IPS DF 6.9 (cell line): ENCODE measurements at regions not wholly inside any gene's neighbourhood (a gene's known extent, or its start where the extent isn't known, plus 50 kb on each side); places are given as distances from the start of the nearest gene placed in this dataset.
"Not testable (repeated sequence)": the region's sequence is repeated elsewhere in the genome, so short reads cannot be mapped to it uniquely, and the experiment has no call there.

Source experiments
- DNase-seq: peaks from one replicate; pipeline ENCODE4 v3.0.0-alpha.2; 2013; ENCODE audit warnings: low read depth, low spot score
- H3K27ac ChIP-seq: one replicate; pipeline ENCODE4 v1.5.1; 2013; ENCODE audit warnings: low read length, control low read depth
- H3K27me3 ChIP-seq: 2 replicates; pipeline ENCODE4 v1.6.1; 2013; ENCODE audit warnings: mild to moderate bottlenecking, low read length; ENCODE audit not compliant: control insufficient read depth, insufficient read depth
- H3K36me3 ChIP-seq: 2 replicates; pipeline ENCODE4 v1.6.1; 2013; ENCODE audit warnings: low read length; ENCODE audit not compliant: control insufficient read depth, insufficient read depth
- H3K4me1 ChIP-seq: 2 replicates; pipeline ENCODE4 v1.6.1; 2013; ENCODE audit warnings: low read length; ENCODE audit not compliant: control insufficient read depth, insufficient read depth
- H3K4me3 ChIP-seq: 2 replicates; pipeline ENCODE4 v1.5.1; 2013; ENCODE audit warnings: mild to moderate bottlenecking, low read length
- H3K9me3 ChIP-seq: 2 replicates; pipeline ENCODE4 v1.6.1; 2013; ENCODE audit warnings: low read length, inconsistent platforms; ENCODE audit not compliant: control insufficient read depth, insufficient read depth
- WGBS: extraction: QIAGEN DNeasy Blood & Tissue Kit; methylation state at CpG from one replicate; pipeline ENCODE4 v1.1.7; 2013; ENCODE audit warnings: mixed read lengths, missing lambda C conversion rate; ENCODE audit not compliant: insufficient read length, insufficient coverage; 5-methylcytosine and 5-hydroxymethylcytosine counted together

DNA sequence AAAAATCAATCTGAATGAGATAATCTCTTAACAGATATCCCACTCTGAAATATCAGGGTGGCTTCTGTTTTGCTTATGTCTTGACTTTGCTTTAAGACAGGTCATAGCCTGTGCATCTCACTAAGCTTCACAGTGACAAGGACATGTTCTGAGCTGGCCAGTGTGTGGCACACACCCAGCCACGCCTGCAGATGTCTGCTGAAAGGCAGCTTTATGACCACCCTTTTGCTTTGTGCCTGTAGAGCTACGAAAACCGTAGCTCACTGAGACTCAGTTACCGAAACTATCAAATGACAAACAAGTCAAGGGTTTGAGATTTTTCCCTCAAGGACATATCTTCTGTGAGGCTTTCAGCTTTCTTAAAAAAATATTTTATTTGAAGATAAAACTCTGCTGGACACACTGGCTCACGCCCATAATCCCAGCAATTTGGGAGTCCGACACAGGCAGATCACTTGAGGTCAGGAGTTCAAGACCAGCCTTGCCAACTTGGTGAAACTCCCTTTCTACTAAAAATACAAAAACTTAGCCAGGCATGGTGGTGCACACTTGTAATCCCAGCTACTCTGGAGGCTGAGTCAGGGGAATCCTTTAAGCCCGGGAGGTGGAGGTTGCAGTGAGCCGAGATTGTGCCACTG is 233.2 kb downstream of the SPATA31A1 start:
- Histone ChIP-seq H3K27ac (no peak overlapping the region), H3K27me3 (no peaks in the 10 kb centered on the region), H3K9me3 (no peaks in the 10 kb centered on the region), H3K36me3 (no peaks in the 10 kb centered on the region), H3K4me3 (no peak overlapping the region), H3K4me1 (no peaks in the 10 kb centered on the region)
- DNase-seq: no peak
- no CpG with 5 or more reads among the region's 8 CpGs for WGBS

DNA sequence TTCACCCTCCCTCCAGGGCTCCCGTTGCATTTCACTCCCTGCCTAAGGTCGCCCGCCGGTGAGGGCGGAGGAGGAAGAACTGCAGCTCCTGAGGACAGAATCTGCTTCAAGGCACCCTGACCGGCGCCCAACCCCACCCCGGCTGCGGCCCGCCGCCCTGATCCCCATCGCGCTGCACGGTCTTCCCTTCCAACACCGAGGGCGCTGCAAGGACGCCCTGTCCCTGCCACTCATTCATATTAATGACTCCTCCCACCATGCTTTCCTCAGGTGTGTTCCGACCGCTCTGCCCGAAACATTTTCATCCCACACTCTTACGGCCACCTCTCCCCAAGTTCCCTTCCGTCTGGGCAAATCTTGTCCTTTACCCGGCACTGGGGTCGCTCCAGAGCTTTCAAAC is 248.6 kb downstream of the SPATA31A1 start:
- not testable (repeated sequence) for H3K27me3 ChIP-seq, H3K36me3 ChIP-seq, H3K4me3 ChIP-seq, DNase-seq, H3K9me3 ChIP-seq, H3K4me1 ChIP-seq, H3K27ac ChIP-seq
- WGBS: no CpG with 5 or more reads among the region's 24 CpGs

DNA sequence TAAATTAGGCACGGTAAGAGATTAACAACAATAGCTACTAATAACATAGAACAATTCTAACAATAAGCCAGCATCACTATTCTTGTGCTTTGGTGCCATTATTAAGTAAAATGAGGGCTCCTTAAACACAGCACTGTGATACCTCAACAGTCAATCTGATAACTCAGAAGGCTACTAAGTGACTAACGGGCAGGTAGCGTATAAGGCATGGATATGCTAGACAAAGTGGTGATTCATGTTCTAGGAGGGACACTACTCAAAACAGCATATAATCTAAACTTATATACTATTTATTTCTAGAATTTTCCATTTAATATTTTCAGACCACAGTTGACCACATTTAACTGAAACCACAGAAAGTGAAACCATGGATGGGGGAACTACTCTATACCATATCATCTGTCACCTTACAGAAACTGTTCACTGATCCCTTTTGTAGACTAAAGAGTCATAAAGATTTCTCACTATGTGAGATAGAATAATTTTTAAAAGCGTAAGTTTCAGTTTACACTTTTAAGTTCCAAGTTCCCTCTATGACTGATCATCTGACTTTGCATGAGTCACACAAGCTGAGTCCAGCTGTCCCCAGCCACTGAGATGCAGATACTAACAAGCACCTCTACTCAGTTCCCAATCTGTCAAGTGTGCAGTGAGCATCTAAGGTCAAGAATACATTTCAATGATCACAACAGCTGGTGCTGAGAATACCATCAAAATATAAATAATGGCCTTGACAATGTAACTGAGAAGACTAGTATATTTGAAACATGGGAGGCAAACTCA is 256.2 kb downstream of the SPATA31A1 start:
- not testable (repeated sequence) for H3K4me1 ChIP-seq, H3K9me3 ChIP-seq, H3K27me3 ChIP-seq, DNase-seq, H3K36me3 ChIP-seq, H3K4me3 ChIP-seq, H3K27ac ChIP-seq
- WGBS: no CpG with 5 or more reads among the region's 4 CpGs

DNA sequence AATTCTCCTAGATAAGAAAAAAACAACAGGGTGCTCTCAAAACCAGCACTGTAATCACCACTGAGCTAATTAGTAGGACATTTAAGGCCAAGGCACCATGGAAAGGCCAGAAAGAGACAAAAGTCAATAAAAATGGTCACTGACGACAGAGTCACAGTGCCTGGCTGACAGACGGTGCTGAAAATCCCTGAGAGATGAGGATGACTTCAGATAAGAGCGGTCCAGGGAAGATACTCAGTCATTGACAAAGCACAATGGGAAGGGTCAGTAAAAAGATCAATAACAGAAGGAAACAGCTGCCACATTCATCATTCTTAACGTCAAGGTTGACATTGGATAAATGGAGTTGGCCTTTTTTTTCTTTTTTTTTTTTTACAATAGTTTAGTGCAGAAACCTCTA is 261.0 kb downstream of the SPATA31A1 start:
- not testable (repeated sequence) for H3K9me3 ChIP-seq, H3K4me1 ChIP-seq, H3K27me3 ChIP-seq, H3K27ac ChIP-seq, H3K36me3 ChIP-seq, H3K4me3 ChIP-seq, DNase-seq
- no CpG with 5 or more reads among the region's 4 CpGs for WGBS

DNA sequence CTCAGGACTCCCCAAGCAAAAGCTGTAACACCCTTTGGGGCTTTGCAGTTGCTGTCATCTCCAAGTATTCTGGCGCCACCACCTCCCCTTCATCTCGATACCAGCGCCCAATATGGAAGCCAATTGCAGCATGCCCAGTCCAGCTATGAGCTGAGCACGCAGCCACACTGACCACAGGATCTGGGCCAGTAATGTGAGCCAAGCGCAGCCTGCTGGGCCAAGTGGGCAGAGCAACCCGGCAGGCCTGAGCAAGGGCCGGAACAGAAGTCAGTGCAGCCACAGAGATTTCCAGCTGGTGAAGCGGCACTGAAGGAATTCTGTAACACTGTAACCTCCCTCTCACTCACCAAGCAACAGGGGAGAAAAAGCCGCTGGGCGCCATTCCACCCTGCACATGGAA is 268.6 kb downstream of the SPATA31A1 start:
- no CpG with 5 or more reads among the region's 10 CpGs for WGBS
- not testable (repeated sequence) for H3K27me3 ChIP-seq, DNase-seq, H3K36me3 ChIP-seq, H3K27ac ChIP-seq, H3K9me3 ChIP-seq, H3K4me1 ChIP-seq, H3K4me3 ChIP-seq

DNA sequence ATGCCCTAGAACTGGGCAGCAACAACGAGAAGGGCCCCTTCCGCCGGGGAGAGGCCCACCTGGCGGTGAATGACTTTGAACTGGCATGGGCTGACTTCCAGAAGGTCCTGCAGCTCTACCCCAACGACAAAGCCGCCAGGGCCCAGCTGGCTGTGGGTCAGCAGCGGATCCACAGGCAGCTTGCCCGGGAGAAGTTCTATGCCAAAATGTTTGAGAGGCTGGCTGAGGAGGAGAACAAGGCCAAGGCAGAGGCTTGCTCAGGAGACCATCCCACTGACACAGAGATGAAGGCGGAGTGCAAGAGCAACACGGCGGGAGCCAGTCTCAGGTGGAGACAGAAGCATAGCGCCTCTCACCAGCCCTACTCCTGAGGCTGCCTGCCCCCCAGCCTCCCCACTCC is 276.6 kb downstream of the SPATA31A1 start:
- DNase-seq, H3K4me1 ChIP-seq, H3K9me3 ChIP-seq, H3K4me3 ChIP-seq, H3K36me3 ChIP-seq, H3K27ac ChIP-seq, H3K27me3 ChIP-seq: not testable (repeated sequence)
- WGBS: no CpG with 5 or more reads among the region's 12 CpGs

DNA sequence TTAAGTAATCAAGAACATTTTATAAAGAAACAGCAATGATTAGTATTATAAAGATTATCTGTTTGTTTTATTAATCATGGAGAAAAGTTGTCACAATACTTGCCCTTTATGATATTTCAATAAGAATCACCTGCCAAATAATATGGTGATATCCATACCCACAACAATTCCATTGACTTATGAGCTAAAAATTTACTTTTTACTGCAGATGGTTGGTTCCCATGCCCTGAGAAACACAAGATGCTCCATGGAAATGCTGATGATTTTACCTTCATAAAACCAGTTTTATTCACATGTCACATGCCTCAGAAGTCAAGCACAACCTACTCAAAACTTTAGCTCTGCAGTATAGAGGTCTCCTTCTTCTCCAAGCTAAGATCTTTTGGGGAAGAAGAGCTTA is 293.6 kb downstream of the SPATA31A1 start:
- H3K9me3 ChIP-seq, DNase-seq, H3K36me3 ChIP-seq, H3K27ac ChIP-seq, H3K27me3 ChIP-seq, H3K4me1 ChIP-seq, H3K4me3 ChIP-seq: not testable (repeated sequence)

DNA sequence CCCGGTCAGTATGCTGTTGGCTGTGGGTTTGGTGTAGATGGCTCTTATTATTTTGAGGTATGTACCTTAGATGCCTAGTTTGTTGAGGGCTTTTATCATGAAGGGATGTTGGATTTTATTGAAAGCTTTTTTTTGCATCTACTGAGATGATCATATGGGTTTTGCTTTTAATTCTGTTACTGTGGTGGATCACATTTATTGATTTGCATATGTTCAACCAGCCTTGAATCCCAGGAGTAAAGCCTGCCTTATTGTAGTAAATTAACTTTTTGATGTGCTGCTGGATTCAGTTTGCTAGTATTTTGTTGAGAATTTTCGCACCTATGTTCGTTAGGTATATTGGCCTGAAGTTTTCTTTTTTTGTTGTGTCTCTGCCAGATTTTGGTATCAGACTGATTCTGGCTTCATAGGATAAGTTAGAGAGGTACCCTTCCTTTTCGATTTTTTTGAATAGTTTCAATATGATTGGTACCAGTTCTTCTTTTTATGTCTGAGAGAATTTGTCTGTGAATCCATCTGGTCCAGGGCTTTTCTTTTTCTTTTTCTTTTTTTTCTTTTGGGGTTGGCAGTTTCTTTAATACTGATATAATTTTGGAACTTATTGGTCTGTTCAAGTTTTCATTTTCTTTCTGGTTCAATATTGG is 301.6 kb downstream of the SPATA31A1 start:
- not testable (repeated sequence) for H3K36me3 ChIP-seq, H3K9me3 ChIP-seq, H3K4me3 ChIP-seq, DNase-seq, H3K27ac ChIP-seq, H3K4me1 ChIP-seq, H3K27me3 ChIP-seq
- no CpG with 5 or more reads among the region's 4 CpGs for WGBS

DNA sequence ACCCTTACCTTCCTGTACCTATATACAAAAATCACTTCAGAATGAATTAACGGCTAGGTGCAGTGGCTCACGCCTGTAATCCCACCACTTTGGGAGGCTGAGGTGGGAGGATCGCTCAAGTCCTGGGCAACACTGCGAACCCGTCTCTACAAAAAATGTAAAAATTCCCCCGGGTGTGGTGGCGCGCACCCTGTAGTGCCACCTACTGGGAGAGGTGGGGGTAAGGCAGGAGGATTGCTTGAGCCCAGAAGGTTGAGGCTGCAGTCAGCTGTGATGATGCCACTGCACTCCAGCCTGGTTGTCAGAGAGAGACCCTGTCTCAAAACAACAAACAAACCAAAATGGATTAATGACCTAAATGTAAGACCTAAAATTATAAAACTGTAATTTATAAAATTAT is 307.6 kb downstream of the SPATA31A1 start:
- not testable (repeated sequence) for DNase-seq, H3K27me3 ChIP-seq, H3K36me3 ChIP-seq, H3K4me1 ChIP-seq, H3K4me3 ChIP-seq, H3K9me3 ChIP-seq, H3K27ac ChIP-seq
- WGBS: no CpG with 5 or more reads among the region's 8 CpGs

DNA sequence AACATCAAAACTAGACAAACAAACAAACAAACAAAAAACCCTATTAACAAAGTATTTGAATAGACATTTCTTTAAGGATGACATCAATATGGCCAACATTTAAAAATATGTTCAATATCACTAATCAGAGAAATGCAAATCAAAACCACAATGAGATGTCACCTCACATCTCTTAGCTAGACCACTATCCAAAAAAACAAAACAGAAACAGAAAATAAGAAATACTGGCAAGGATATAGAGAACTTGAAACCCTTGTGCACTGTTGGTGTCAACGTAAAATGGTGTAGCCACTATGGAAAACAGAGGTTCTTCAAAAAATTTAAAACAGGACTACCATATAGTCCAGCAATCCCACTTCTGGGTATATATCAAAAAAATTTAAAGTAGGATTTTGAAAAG is 308.2 kb downstream of the SPATA31A1 start:
- not testable (repeated sequence) for H3K4me3 ChIP-seq, H3K27ac ChIP-seq, H3K4me1 ChIP-seq, DNase-seq, H3K27me3 ChIP-seq, H3K36me3 ChIP-seq, H3K9me3 ChIP-seq
- no CpG with 5 or more reads among the region's 1 CpG for WGBS

DNA sequence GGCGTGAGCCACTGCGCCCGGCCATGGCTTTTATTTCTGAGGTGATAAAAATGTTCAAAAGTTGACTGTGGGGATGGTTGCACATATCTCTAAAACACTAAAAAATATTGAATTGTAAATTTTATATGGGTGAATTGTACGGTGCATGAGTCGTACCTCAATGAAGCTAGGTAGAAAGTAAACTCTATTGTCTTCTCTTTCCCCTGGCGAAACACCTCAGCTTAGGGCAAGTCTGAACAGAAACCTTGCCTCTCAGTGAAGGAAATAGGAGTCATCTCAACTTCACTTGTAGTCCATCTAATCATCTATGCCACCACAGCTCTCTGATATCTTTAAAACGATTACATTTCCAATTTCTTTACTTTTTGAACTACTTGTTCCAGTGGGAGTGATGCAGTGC is 309.6 kb downstream of the SPATA31A1 start:
- H3K4me3 ChIP-seq, DNase-seq, H3K36me3 ChIP-seq, H3K27me3 ChIP-seq, H3K4me1 ChIP-seq, H3K27ac ChIP-seq, H3K9me3 ChIP-seq: not testable (repeated sequence)
- WGBS: no CpG with 5 or more reads among the region's 7 CpGs
